GM12878 (cell line): ENCODE measurements at regions not wholly inside any gene's neighbourhood (a gene's known extent, or its start where the extent isn't known, plus 50 kb on each side); places are given as distances from the start of the nearest gene placed in this dataset.

Source experiments
- ATAC-seq: fragments of 200-7000 bp; cut with Tn5 transposase; 3 replicates; pipeline ENCODE4 v1.9.1; 2020; ENCODE audit warnings: mild to moderate bottlenecking, moderate library complexity
- BruUV-seq: library from RNA; stranded (reverse); fragments of 400-500 nt; replicated peaks from 2 replicates; lab custom pipeline; 2021; lab: Mats Ljungman, UMichigan
- CTCF ChIA-PET: fragments of 300-600 bp; sonication (Branson Sonifier 250); formaldehyde crosslinking; extraction: SDS; loops from one replicate; lab custom pipeline; 2021; ENCODE audit warnings: inconsistent platforms; lab: Yijun Ruan, JAX
- POLR2A ChIA-PET: fragments of 350-600 bp; formaldehyde crosslinking; extraction: SDS; loops from one replicate; lab custom pipeline; 2021; ENCODE audit warnings: inconsistent platforms; lab: Charles Lee
- RAD21 ChIA-PET: fragments of 300-600 bp; sonication (Branson Sonifier 250); formaldehyde crosslinking; loops from one replicate; lab custom pipeline; 2023; ENCODE audit warnings: antibody characterized with exemption; ENCODE audit not compliant: unreplicated experiment; lab: Charles Lee
- SMC1A ChIA-PET: fragments of 300-600 bp; sonication (Branson Sonifier 250); formaldehyde crosslinking; loops from one replicate; lab custom pipeline; 2023; ENCODE audit not compliant: unreplicated experiment, uncharacterized antibody; lab: Charles Lee
- DNase-seq: peaks from one replicate; pipeline ENCODE4 v3.0.0-alpha.2; 2011; ENCODE audit warnings: low read depth, low spot score
- FAIRE-seq: peaks from 3 replicates; lab custom pipeline; 2011; peaks lifted over from hg19 to GRCh38; lab: Jason Lieb, UNC
- H2AFZ ChIP-seq: 2 replicates; pipeline ENCODE4 v1.6.0; 2011; ENCODE audit warnings: low read depth, low read length, control low read depth; ENCODE audit not compliant: control insufficient read depth
- H3K27ac ChIP-seq: 2 replicates; pipeline ENCODE4 v1.5.1; 2011; ENCODE audit warnings: control low read depth; ENCODE audit not compliant: control insufficient read depth, insufficient read depth
- H3K27me3 ChIP-seq, 2 experiments: replicated peaks in 1 of 2; 2 replicates each; pipeline versions ENCODE4 v1.6.0 to v1.6.1; 2011; ENCODE audit warnings: low read length in 1 of 2; ENCODE audit not compliant: control insufficient read depth in 2 of 2, insufficient read depth in 2 of 2
- H3K36me3 ChIP-seq, 2 experiments: 2 replicates each; pipeline ENCODE4 v1.5.1; 2011; ENCODE audit warnings: low read length in 1 of 2; ENCODE audit not compliant: control insufficient read depth in 2 of 2, insufficient read depth in 2 of 2
- H3K4me1 ChIP-seq: 2 replicates; pipeline ENCODE4 v1.6.1; 2011; ENCODE audit warnings: mild to moderate bottlenecking, low read length, moderate library complexity, mixed read lengths; ENCODE audit not compliant: control insufficient read depth, insufficient read depth
- H3K4me2 ChIP-seq: 2 replicates; pipeline ENCODE4 v1.6.0; 2011; ENCODE audit warnings: control low read depth; ENCODE audit not compliant: control insufficient read depth, insufficient read depth
- H3K4me3 ChIP-seq: fragments of 200-600 bp; sonication (generic); 2 replicates; pipeline ENCODE4 v1.5.1; 2016
- H3K79me2 ChIP-seq: 2 replicates; pipeline ENCODE4 v1.6.0; 2011; ENCODE audit warnings: low read length; ENCODE audit not compliant: control insufficient read depth, insufficient read depth
- H3K9ac ChIP-seq: 2 replicates; pipeline ENCODE4 v1.8.0; 2011; ENCODE audit warnings: low read length, control low read depth, mixed read lengths; ENCODE audit not compliant: control insufficient read depth, insufficient read depth
- H3K9me3 ChIP-seq: replicated peaks from 3 replicates; pipeline ENCODE4 v1.5.1; 2011; ENCODE audit warnings: mild to moderate bottlenecking, low read length; ENCODE audit not compliant: control insufficient read depth, insufficient read depth
- H4K20me1 ChIP-seq: 2 replicates; pipeline ENCODE4 v1.6.0; 2011; ENCODE audit not compliant: control insufficient read depth, insufficient read depth
- FOS ChIP-seq: IDR thresholded peaks from 3 replicates; pipeline ENCODE4 v1.6.1; 2011; ENCODE audit warnings: borderline replicate concordance; ENCODE audit not compliant: insufficient read length; ENCODE audit errors: extremely low read depth
- LARP7 ChIP-seq: fragments of 450-650 bp; IDR thresholded peaks from 2 replicates; pipeline ENCODE4 v1.6.1; 2017; ENCODE audit warnings: mild to moderate bottlenecking
- NFIC ChIP-seq: IDR thresholded peaks from 2 replicates; pipeline ENCODE4 v1.6.1; 2012; ENCODE audit warnings: low read depth, mild to moderate bottlenecking, inconsistent platforms, low read length, moderate library complexity
- NFYB ChIP-seq: IDR thresholded peaks from 2 replicates; pipeline ENCODE4 v1.6.1; 2011; ENCODE audit warnings: low read depth, mild to moderate bottlenecking, low read length, improper control_type of control experiment, moderate library complexity; ENCODE audit not compliant: insufficient read depth
- NR2C2 ChIP-seq: IDR thresholded peaks from 2 replicates; pipeline ENCODE4 v1.6.1; 2011; ENCODE audit warnings: borderline replicate concordance, low read depth; ENCODE audit not compliant: control insufficient read depth, insufficient read length
- PAX5 ChIP-seq: IDR thresholded peaks from 2 replicates; pipeline ENCODE4 v1.6.1; 2011; ENCODE audit warnings: low read depth, low read length, borderline replicate concordance
- POLR2A ChIP-seq: IDR thresholded peaks from 2 replicates; pipeline ENCODE4 v1.6.1; 2011; ENCODE audit warnings: low read depth, mild to moderate bottlenecking, low read length
- POLR2AphosphoS5 ChIP-seq: IDR thresholded peaks from 2 replicates; pipeline ENCODE4 v1.6.1; 2011; ENCODE audit warnings: mild to moderate bottlenecking, low read length, inconsistent platforms
- SMARCA5 ChIP-seq: fragments of 450-650 bp; IDR thresholded peaks from 2 replicates; pipeline ENCODE4 v1.6.1; 2017; ENCODE audit warnings: mild to moderate bottlenecking
- STAT3 ChIP-seq: IDR thresholded peaks from 2 replicates; pipeline ENCODE4 v1.6.1; 2011; ENCODE audit warnings: low read depth, low read length, improper control_type of control experiment
- USF1 ChIP-seq: IDR thresholded peaks from 2 replicates; pipeline ENCODE4 v1.6.1; 2011; ENCODE audit warnings: borderline replicate concordance, low read depth, mild to moderate bottlenecking, moderate library complexity, mixed read lengths, low read length; ENCODE audit not compliant: insufficient read depth; ENCODE audit errors: extremely low read length
- ZNF24 ChIP-seq: fragments of 450-650 bp; IDR thresholded peaks from 2 replicates; pipeline ENCODE4 v1.6.1; 2017; ENCODE audit warnings: antibody characterized with exemption, mild to moderate bottlenecking
- WGBS: methylation state at CpG from one replicate; pipeline ENCODE4 v1.1.6; 2016; ENCODE audit warnings: low lambda C conversion rate; ENCODE audit not compliant: insufficient replicate concordance, insufficient coverage; ENCODE audit errors: missing lambda C conversion rate; 5-methylcytosine and 5-hydroxymethylcytosine counted together
- in situ Hi-C: fragments of 300-500 bp; cut with MboI; formaldehyde crosslinking; loops from 9 replicates; pipeline ENCODE4 v1.14.3; 2018; ENCODE audit warnings: mixed read lengths
- intact Hi-C: fragments of 100-400 bp; cut with micrococcal nuclease; formaldehyde crosslinking; loops from one replicate; pipeline ENCODE4 v1.14.2; 2022; ENCODE audit not compliant: unreplicated experiment
- TF ChIP-seq, protein P1 (sequence below): fragments of 450-650 bp; IDR thresholded peaks from 2 replicates; pipeline ENCODE4 v1.6.1; 2017; ENCODE audit warnings: low read depth, mild to moderate bottlenecking, moderate library complexity

- WGBS = 16% methylated on average over 6 of the region's 6 CpGs
- no peaks in the 10 kb centered on the region for H3K79me2 ChIP-seq
- no peaks in the 10 kb centered on the region for H3K27me3 ChIP-seq
- in situ Hi-C loops = no loop called here
- ATAC-seq (no peak), FAIRE-seq (no peak), DNase-seq (no peak)
- no peaks in the 10 kb centered on the region for H3K9me3 ChIP-seq
- H3K36me3 ChIP-seq = no peaks in the 10 kb centered on the region
- H3K9ac ChIP-seq = no peak overlapping the region
- no peaks in the 10 kb centered on the region for H4K20me1 ChIP-seq
- ChIA-PET RAD21 (no interaction called here), CTCF (no interaction called here), POLR2A (no interaction called here), SMC1A (no interaction called here)
- H3K27ac ChIP-seq = no peak overlapping the region
- no peak overlapping the region for H3K4me2 ChIP-seq
- H3K4me1 ChIP-seq = peaks cover 13% of the 10 kb centered on the region
- BruUV-seq = no TSS peak
- H3K4me3 ChIP-seq = no peak overlapping the region
- no peak for TF ChIP-seq POLR2A
- no peak for TF ChIP-seq POLR2AphosphoS5
- no peak overlapping the region for H2AFZ ChIP-seq
- intact Hi-C loops = no loop called here
Measured at GRCh38 chrX:39897741-39898097, 200.0 kb downstream of the BCOR start.

DNA sequence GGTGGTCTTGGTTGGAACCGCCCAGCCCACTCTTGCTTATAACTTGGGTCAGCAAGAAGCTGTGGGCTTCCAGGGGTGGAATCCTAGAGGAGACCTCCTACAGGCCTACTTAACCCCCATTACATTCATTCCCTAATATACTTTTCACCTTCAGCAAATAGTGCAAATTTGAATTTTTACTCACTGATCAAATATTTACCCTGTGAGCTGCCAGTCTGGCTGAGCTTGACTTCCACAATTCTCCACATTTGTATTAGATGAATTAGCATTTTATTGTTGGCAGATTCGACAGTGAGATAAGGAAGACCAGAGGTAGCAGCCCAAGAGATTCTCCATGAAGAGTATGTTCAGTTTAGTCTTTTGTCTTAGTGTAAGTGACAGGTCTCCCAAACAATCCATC is 199.6 kb downstream of the BCOR start:
- no peak for ATAC-seq
- ChIA-PET SMC1A (no interaction called here), CTCF (no interaction called here), POLR2A (no interaction called here), RAD21 (no interaction called here)
- 45% methylated on average over 2 of the region's 2 CpGs for WGBS
- no peak for DNase-seq
- H2AFZ ChIP-seq = no peak overlapping the region
- no peak for FAIRE-seq
- H4K20me1 ChIP-seq = no peaks in the 10 kb centered on the region
- no peak overlapping the region for H3K4me2 ChIP-seq
- no peaks in the 10 kb centered on the region for H3K79me2 ChIP-seq
- no peak overlapping the region for H3K27ac ChIP-seq
- H3K27me3 ChIP-seq = no peaks in the 10 kb centered on the region
- peaks cover 10% of the 10 kb centered on the region for H3K4me1 ChIP-seq
- no peak overlapping the region for H3K9ac ChIP-seq
- no TSS peak for BruUV-seq
- no peaks in the 10 kb centered on the region for H3K9me3 ChIP-seq
- intact Hi-C loops (no loop called here), in situ Hi-C loops (no loop called here)
- H3K4me3 ChIP-seq = no peak overlapping the region
- no peaks in the 10 kb centered on the region for H3K36me3 ChIP-seq
- TF ChIP-seq USF1 (no peak), NR2C2 (no peak), NFIC (no peak), LARP7 (no peak), PAX5 (no peak), NFYB (no peak), ZNF24 (no peak), FOS (no peak), STAT3 (no peak), SMARCA5 (no peak)
- TF ChIP-seq, protein P1, sequence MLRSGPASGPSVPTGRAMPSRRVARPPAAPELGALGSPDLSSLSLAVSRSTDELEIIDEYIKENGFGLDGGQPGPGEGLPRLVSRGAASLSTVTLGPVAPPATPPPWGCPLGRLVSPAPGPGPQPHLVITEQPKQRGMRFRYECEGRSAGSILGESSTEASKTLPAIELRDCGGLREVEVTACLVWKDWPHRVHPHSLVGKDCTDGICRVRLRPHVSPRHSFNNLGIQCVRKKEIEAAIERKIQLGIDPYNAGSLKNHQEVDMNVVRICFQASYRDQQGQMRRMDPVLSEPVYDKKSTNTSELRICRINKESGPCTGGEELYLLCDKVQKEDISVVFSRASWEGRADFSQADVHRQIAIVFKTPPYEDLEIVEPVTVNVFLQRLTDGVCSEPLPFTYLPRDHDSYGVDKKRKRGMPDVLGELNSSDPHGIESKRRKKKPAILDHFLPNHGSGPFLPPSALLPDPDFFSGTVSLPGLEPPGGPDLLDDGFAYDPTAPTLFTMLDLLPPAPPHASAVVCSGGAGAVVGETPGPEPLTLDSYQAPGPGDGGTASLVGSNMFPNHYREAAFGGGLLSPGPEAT = no peak
